ENCODE measurements at regions not wholly inside any gene's neighbourhood (a gene's known extent, or its start where the extent isn't known, plus 50 kb on each side); places are given as distances from the start of the nearest gene placed in this dataset.
"Not testable (repeated sequence)": the region's sequence is repeated elsewhere in the genome, so short reads cannot be mapped to it uniquely, and the experiment has no call there.

DNA sequence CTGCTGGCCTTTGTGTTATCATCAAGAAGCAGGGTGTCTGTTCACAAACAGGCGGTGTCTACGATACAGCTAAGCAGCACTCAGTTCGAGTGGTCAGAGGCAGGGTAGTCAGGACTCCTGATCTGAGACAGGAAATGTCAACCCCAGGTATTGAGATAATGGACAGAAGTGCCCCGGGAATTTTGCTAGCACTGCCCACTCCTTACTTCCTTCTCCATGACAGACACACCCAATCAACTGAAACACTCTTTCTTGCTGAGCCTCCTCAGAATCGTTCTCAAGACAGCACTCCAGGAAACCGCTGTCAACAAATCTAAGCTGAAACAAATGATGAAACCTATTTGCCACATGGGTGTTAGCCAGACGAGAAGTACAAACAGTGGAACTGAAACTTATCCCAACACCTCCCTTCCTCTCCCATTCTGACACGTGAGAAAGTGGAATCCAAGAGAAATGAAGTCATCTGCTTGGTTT lies 109.3 kb downstream of the GTF2IRD2B start:
- not testable (repeated sequence) for DNase-seq (ENCODE audit: low read depth)

- not testable (repeated sequence) for DNase-seq (ENCODE audit: low read depth)
Observed at GRCh38 chr7:75205367-75206085, 113.1 kb downstream of the GTF2IRD2B start.

- DNase-seq (ENCODE audit: low read depth) = not testable (repeated sequence)
Observed at GRCh38 chr7:75215460-75215859, 123.1 kb downstream of the GTF2IRD2B start.

DNA sequence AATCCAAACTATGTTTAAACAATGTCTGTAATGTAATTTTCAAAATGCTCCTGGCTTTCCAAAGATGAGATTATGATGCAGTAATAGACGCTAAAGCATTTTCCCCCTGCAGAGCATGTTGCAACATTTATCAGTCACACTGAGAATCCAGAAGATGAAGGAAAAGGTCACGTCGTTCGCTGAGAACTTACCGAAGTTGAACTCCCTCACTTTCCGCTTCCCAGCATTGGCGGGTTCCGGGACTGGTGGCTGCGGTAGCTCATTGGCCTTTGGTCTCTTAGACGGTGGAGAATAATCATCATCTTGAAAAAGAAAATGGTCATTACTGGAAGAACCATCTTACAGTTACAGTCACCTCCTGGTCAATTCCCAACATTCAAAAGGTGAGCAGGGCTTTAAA lies 124.6 kb downstream of the GTF2IRD2B start:
- DNase-seq (ENCODE audit: low read depth) = not testable (repeated sequence)

DNA sequence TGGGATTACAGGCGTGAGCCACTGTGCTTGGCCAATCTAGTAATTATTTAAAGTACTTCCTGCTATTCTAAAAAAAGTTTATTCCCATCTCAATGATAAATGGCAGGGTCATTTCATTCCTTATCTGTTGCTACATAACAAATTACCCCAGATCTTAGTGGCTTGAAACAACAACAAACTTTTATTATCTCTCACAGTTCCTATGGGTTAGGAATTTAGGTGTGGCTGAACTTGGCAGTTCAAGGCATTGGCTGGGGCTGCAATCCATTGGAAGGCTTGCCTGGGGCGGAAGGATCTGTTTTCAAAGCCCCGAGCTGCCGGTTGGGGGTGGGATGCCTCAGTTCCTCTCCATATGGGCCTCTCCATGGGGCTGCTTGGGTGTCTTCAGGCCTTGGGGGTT lies 133.7 kb downstream of the GTF2IRD2B start:
- not testable (repeated sequence) for DNase-seq (ENCODE audit: low read depth)

DNA sequence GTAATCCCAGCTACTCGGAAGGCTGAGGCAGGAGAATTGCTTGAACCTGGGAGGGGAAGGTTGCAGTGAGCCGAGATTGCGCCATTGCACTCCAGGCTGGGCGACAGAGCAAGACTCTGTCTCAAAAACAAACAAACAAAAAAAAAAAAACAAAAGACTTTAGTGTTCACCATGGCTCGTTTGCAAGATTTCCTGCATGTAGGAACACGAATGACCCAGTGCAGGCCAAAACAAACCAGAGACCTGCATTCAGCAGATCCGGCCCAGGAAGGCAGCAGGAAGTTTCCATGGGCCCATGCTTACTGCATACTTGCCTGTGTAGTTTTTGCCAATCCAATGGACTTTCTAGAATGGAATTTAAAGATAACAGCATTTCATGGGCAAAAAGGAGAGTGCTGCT lies 137.2 kb downstream of the GTF2IRD2B start:
- DNase-seq (ENCODE audit: low read depth) = not testable (repeated sequence)

DNA sequence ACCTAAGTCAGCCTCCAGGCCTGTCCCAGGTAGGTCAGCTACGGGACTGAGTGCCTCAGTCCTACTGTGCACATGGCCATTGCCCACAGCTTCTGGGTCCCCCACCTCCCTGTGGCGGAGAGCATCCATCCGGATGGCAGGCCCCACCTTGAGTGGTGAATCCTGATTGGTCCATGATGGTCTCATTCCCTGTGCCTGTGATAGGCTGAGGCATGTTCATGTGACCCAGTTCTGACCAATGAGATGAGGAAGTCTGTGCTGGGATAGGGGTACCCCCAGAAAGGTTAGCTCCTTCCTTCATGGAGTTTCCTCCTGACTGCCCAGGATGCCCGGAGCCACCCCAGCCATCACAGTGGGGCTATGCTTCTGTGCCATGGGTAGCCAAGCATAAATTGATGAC lies 138.2 kb downstream of the GTF2IRD2B start:
- DNase-seq (ENCODE audit: low read depth) = not testable (repeated sequence)

GRCh38 chr7:75235092-75235826 lies 142.9 kb downstream of the GTF2IRD2B start:
- DNase-seq (ENCODE audit: low read depth) = not testable (repeated sequence)

DNA sequence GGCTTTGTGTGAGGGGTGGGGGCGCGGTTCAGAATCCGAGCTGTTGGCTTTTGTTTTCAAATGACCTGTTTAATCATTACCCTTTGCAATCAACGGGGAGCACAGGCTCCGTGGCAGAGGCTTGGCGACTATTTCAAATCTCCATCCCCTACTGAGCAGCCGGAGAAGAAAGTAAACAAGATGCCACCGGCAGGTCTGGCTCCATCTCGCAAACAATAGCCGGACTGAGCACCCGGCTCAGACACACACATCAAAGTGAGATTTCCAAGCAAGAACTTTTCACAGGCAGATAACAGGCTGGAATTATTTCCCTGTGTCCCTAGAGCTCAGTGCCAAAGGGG lies 143.4 kb downstream of the GTF2IRD2B start:
- DNase-seq (ENCODE audit: low read depth) = not testable (repeated sequence)

DNA sequence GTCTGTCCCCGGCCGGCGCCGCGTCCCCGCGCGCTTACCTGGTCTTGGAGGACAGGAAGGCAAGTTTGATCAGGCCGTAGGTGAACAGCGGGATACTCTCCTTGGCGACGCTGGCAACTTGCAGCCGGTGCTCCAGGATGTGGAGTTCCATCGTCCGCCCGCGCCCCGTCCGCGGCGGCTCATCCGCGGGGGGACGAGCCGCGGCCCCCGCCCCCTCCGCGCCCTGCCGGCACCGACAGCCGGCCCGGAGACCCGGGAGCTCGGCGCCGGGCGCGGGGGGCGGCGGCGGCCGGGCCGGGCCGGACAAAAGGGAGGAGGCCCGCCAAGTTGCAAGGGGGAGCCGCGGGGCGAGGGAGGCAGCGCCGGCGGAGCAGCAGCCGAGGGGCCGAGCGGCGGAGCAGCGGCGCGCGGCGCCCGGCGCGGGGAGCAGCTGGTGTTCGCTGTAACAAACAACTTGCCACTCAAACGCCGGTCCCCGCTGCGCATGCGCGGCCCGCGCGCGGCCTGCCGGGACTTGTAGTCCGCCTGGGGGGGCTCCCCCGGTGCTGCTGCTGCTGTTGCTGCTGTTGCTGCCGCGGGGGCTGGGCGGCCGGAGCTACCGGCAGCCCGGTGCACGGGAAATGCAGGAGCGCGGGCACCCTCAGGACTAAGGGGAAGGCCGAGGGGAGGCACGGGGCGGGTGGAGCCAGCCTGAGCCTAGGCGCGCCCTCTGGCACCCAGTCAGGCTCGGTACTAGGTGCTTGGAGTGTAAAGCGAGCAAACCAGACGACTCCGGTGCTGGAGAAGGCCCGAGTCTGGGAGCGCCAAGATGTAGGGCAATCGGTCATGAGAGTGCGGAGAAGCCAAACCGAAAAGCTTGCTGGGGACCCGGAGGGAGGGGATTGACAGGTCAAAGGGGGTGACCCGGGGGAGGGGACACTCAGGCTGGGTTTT lies 145.1 kb downstream of the GTF2IRD2B start:
- peak; percentile 30 for DNase-seq (ENCODE audit: low read depth)

DNA sequence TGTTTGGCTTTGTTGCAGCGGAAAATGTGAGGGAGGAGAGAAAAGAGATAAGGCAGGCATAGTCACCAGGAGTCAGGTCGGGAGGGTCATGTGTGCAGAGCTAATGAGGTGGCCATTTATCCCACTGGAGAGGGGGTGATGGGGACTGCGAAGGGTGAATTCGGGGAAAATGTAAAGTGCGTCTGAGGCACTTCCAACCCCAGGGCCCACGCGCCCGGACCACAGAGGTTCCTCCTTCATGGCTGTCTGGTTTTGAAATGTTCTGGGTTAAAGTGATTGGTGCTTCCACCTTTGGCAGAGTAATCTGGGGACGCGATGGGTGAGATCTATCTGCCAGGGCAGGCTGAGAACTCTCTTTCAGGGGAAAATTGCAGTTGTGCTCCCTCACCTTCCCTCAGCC lies 145.9 kb downstream of the GTF2IRD2B start:
- DNase-seq (ENCODE audit: low read depth) = not testable (repeated sequence)

DNA sequence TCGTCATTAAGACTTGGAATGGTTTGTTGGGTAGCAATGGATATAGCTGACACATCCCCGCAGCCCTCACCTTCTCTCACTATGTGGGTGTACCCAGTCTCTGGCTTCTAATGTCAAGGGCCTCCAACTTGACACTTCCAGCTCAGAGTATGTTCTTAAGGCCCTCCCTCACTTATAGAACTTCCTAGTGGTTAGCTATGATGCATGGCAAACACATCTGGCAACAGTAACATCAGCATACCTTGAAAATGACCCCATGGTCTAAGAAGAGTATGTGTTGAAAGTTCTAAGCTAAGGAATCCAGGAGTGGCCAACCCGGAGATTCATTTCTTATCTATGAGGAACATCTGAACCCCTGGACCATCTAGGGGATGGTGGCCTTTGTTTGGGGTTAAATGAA lies 151.2 kb downstream of the GTF2IRD2B start:
- DNase-seq (ENCODE audit: low read depth) = not testable (repeated sequence)

DNA sequence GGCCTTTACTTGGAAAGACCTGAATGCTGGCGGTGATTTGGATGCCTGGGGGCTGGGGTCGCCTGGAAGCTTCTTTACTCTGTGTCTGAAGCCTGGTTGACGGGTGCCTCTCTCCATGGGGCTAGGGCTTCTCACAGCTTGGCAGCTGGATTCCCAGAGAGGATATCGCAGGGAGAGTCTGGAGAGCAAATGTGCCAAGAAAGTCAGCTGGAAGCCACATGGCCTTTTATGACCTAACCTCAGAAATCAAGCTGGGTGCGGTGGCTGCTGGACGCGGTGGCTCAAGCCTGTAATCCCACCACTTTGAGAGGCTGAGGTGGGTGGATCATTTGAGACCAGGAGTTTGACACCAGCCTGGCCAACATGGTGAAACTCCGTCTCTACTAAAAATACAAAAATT lies 147.2 kb upstream of the TRIM73 start:
- not testable (repeated sequence) for DNase-seq (ENCODE audit: low read depth)

- not testable (repeated sequence) for DNase-seq (ENCODE audit: low read depth)
Observed at GRCh38 chr7:75254238-75254637, 141.2 kb upstream of the TRIM73 start.

DNA sequence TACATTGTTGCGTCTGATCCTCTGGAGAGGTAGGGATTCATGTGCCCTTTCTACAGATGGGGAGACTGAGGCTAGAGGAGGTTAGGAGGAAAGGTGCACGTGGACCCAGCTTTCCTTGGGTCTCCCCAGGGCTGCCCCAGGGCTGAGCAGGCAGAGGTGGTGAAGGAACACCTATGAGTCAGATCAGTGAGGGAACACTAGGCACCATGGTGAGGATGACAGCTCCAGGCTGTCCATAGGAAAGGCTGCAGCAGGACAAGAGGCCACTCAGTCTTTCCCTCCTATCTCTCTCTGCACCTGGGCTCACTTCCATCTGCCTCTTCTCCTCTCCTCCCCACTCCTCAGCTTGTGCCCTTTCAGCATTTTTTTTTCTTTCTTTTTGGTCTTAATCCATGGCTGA lies 138.0 kb upstream of the TRIM73 start:
- DNase-seq (ENCODE audit: low read depth) = not testable (repeated sequence)

DNA sequence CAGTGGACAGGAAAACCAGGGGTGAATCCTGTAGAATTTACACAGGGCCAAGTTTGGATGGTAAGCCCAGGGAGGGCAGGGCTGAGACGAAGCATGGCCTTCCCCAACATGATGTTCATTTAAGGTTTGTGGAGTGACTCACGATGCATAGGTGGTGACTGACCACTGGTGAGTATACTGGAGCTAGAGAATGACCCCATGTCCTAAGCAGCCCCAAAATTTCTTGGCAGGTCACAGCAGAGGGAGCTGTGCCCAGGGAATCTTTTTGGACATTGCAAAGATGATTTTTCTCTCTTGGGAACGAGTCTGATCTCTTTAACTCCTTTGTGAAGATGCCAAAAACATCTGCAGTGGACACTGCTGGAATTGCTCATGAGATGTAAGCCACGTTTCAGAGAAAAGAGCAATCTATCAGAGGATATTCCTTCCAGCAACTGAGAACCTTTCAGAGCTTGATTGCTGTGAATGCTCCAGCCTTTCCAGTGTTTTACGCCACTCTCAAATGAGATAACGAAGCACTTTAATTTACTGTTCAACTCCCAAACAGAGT lies 135.9 kb upstream of the TRIM73 start:
- DNase-seq (ENCODE audit: low read depth) = not testable (repeated sequence)

- DNase-seq (ENCODE audit: low read depth) = not testable (repeated sequence)
Observed at GRCh38 chr7:75261660-75262059, 133.8 kb upstream of the TRIM73 start.

- DNase-seq (ENCODE audit: low read depth) = not testable (repeated sequence)
Observed at GRCh38 chr7:75268158-75268557, 127.3 kb upstream of the TRIM73 start.

GRCh38 chr7:75269159-75269558 lies 126.3 kb upstream of the TRIM73 start:
- not testable (repeated sequence) for DNase-seq (ENCODE audit: low read depth)

GRCh38 chr7:75274114-75274513 lies 121.3 kb upstream of the TRIM73 start:
- not testable (repeated sequence) for DNase-seq (ENCODE audit: low read depth)
